ENCODE measurements at regions not wholly inside any gene's neighbourhood (a gene's known extent, or its start where the extent isn't known, plus 50 kb on each side); places are given as distances from the start of the nearest gene placed in this dataset.

DNA sequence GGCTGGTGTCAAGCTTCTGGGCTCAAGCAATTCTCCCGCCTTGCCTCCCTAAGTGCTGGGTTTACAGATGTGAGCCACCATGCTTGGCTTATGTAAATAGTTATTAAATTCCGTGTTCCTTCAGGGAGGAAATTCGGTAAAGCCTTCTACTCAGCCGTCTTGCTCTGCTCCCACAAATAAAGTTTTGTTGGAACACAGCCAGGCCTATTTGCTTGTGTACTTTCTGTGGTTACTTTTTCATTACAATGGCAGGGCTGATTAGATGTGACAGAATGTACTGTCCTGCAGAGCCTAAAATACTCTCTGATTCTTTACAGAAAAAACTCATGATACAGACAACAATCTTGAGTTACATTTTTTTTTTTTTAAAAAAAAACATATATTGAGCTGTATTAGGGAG, 68.8 kb upstream of the TACR1 start:
- CTCF ChIA-PET = no interaction called here
- no peaks in the 10 kb centered on the region for H3K4me1 ChIP-seq (ENCODE audit: control insufficient read depth in 2 of 2, insufficient read depth in 2 of 2, low read length in 2 of 2)
- Mint-ChIP-seq H3K36me3 (peaks cover 0 to 61% (median 15%) of the 10 kb centered on the region in 5 donors), H3K4me1 (no peaks in the 10 kb centered on the region), H3K9me3 (peaks cover 0 to 96% (median 58%) of the 10 kb centered on the region in 11 donors), H3K4me3 (no peak overlapping the region), H3K27ac (no peak overlapping the region), H3K27me3 (peaks cover 0 to 9% (median 0%) of the 10 kb centered on the region in 5 donors)
- POLR2A ChIA-PET = no interaction called here
- no peak overlapping the region for H3K27ac ChIP-seq (ENCODE audit: low read depth, low read length)
- H3K36me3 ChIP-seq (ENCODE audit: control insufficient read depth in 2 of 3, insufficient read depth in 3 of 3, low read length in 3 of 3) = no peaks in the 10 kb centered on the region
- intact Hi-C loops (cut with micrococcal nuclease) = loop anchor here in 1 of 2 donors (10.0 kb wide), 1 partner anchor 1763 kb away; no protein-coding TSS in a partner anchor
- DNase-seq (no peak), ATAC-seq (no peak)
- no peaks in the 10 kb centered on the region for H3K27me3 ChIP-seq (ENCODE audit: control insufficient read depth in 2 of 2, insufficient read depth in 2 of 2, low read length in 2 of 2)
- H3K4me3 ChIP-seq (ENCODE audit: low read length) = no peak overlapping the region
- peaks cover 0 to 26% (median 6%) of the 10 kb centered on the region in 3 experiments for H3K9me3 ChIP-seq (ENCODE audit: control insufficient read depth in 2 of 3, low read length in 3 of 3)

DNA sequence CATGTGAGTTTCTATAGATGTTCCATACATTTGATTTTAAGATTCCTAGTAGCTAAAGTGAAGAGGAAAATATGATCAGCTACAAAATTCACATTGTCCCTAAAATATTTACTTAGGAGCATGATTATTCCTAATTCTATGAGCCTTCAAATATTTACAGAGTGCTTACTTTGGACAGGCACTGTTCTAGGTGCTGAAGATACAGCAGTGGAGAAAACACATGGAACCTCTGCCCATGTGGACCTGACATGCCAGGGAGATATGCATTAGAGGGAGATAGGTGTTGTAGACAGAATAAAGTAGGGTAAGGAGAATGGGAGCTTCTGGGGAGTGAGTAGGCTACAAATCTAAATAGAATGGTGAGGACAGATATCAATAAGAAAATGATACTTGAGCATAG, 62.6 kb upstream of the TACR1 start:
- no peak for DNase-seq
- ChIA-PET POLR2A (no interaction called here), CTCF (interaction anchor here (0.6 kb wide), 1 partner anchor 1622 kb away, joined by 3 read pairs; no protein-coding TSS in a partner anchor)
- Mint-ChIP-seq H3K4me1 (no peaks in the 10 kb centered on the region), H3K4me3 (no peak overlapping the region), H3K9me3 (peaks cover 0 to 100% (median 52%) of the 10 kb centered on the region in 11 donors), H3K27me3 (peaks cover 0 to 7% (median 0%) of the 10 kb centered on the region in 5 donors), H3K27ac (no peak overlapping the region), H3K36me3 (peaks cover 0 to 39% (median 11%) of the 10 kb centered on the region in 5 donors)
- intact Hi-C loops (cut with micrococcal nuclease) = loop anchor here in 1 of 2 donors (10.0 kb wide), 1 partner anchor 1757 kb away; no protein-coding TSS in a partner anchor
- Histone ChIP-seq H3K27ac (ENCODE audit: low read depth, low read length) (no peak overlapping the region), H3K9me3 (ENCODE audit: control insufficient read depth in 2 of 3, low read length in 3 of 3) (peaks cover 0 to 48% (median 11%) of the 10 kb centered on the region in 3 experiments), H3K4me3 (ENCODE audit: low read length) (no peak overlapping the region), H3K27me3 (ENCODE audit: control insufficient read depth in 2 of 2, insufficient read depth in 2 of 2, low read length in 2 of 2) (no peaks in the 10 kb centered on the region), H3K36me3 (ENCODE audit: control insufficient read depth in 2 of 3, insufficient read depth in 3 of 3, low read length in 3 of 3) (peaks cover 0 to 3% (median 0%) of the 10 kb centered on the region in 3 experiments), H3K4me1 (ENCODE audit: control insufficient read depth in 2 of 2, insufficient read depth in 2 of 2, low read length in 2 of 2) (no peaks in the 10 kb centered on the region)
- ATAC-seq = no peak

DNA sequence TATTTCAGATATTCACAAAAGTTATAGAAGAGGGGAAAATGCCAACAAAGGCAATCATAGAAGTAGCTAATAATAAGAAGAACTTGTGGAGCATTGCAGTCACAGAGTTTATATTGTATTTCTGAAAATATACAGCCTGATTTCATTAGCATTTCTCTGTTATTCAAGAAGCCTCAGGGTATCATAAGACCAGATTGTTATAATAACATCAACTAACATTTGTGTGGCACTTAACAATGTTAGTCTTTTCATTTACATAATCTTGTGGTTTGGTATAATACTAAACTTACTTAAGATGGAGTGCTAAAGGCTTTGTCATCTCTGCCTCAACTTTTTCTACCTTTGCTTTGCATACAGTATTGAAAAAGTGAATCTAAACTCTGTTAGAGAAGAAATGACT, 61.6 kb upstream of the TACR1 start:
- Histone ChIP-seq H3K4me3 (ENCODE audit: low read length) (no peak overlapping the region), H3K9me3 (ENCODE audit: control insufficient read depth in 2 of 3, low read length in 3 of 3) (peaks cover 0 to 39% (median 9%) of the 10 kb centered on the region in 3 experiments), H3K27me3 (ENCODE audit: control insufficient read depth in 2 of 2, insufficient read depth in 2 of 2, low read length in 2 of 2) (no peaks in the 10 kb centered on the region), H3K4me1 (ENCODE audit: control insufficient read depth in 2 of 2, insufficient read depth in 2 of 2, low read length in 2 of 2) (no peaks in the 10 kb centered on the region), H3K27ac (ENCODE audit: low read depth, low read length) (no peak overlapping the region), H3K36me3 (ENCODE audit: control insufficient read depth in 2 of 3, insufficient read depth in 3 of 3, low read length in 3 of 3) (peaks cover 0 to 3% (median 0%) of the 10 kb centered on the region in 3 experiments)
- no peaks in the 10 kb centered on the region for H3K4me1 Mint-ChIP-seq
- H3K36me3 Mint-ChIP-seq = peaks cover 0 to 36% (median 11%) of the 10 kb centered on the region in 5 donors
- CTCF ChIA-PET = no interaction called here
- POLR2A ChIA-PET = no interaction called here
- intact Hi-C loops (cut with micrococcal nuclease) = loop anchor here in 1 of 2 donors (10.0 kb wide), 1 partner anchor 1756 kb away; no protein-coding TSS in a partner anchor
- H3K27ac Mint-ChIP-seq = no peak overlapping the region
- ATAC-seq (no peak), DNase-seq (no peak)
- peaks cover 0 to 7% (median 0%) of the 10 kb centered on the region in 5 donors for H3K27me3 Mint-ChIP-seq
- H3K4me3 Mint-ChIP-seq = no peak overlapping the region
- H3K9me3 Mint-ChIP-seq = peaks cover 0 to 100% (median 48%) of the 10 kb centered on the region in 11 donors

DNA sequence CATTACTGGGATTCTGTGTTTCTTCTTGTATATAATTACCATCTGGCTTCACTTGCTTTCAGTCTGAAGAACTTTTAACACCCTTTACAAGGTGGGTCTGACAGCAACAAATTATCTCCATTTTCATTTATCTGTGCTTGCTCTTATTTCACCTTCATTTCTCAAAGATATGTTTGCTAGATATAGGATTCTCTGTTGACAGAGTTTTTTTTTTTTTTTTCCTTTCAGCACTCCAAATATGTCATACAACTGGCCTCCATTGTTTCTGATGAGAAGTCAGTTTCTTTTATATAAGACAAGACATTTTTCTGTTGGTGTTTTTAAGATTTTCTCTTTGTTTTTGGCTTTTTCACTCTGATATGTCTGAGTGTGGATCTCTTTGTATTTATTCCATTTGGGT, 59.3 kb upstream of the TACR1 start:
- Histone ChIP-seq H3K27ac (ENCODE audit: low read depth, low read length) (no peak overlapping the region), H3K4me1 (ENCODE audit: control insufficient read depth in 2 of 2, insufficient read depth in 2 of 2, low read length in 2 of 2) (no peaks in the 10 kb centered on the region), H3K27me3 (ENCODE audit: control insufficient read depth in 2 of 2, insufficient read depth in 2 of 2, low read length in 2 of 2) (no peaks in the 10 kb centered on the region), H3K4me3 (ENCODE audit: low read length) (no peak overlapping the region), H3K36me3 (ENCODE audit: control insufficient read depth in 2 of 3, insufficient read depth in 3 of 3, low read length in 3 of 3) (peaks cover 0 to 3% (median 0%) of the 10 kb centered on the region in 3 experiments), H3K9me3 (ENCODE audit: control insufficient read depth in 2 of 3, low read length in 3 of 3) (peaks cover 0 to 34% (median 5%) of the 10 kb centered on the region in 3 experiments)
- no peaks in the 10 kb centered on the region for H3K4me1 Mint-ChIP-seq
- ChIA-PET POLR2A (no interaction called here), CTCF (no interaction called here)
- H3K27me3 Mint-ChIP-seq = peaks cover 0 to 7% (median 0%) of the 10 kb centered on the region in 5 donors
- ATAC-seq (no peak), DNase-seq (no peak)
- H3K4me3 Mint-ChIP-seq = no peak overlapping the region
- H3K27ac Mint-ChIP-seq = no peak overlapping the region
- H3K9me3 Mint-ChIP-seq = peaks cover 0 to 99% (median 30%) of the 10 kb centered on the region in 11 donors
- intact Hi-C loops (cut with micrococcal nuclease) = no loop called here
- H3K36me3 Mint-ChIP-seq = peaks cover 0 to 16% (median 10%) of the 10 kb centered on the region in 5 donors

DNA sequence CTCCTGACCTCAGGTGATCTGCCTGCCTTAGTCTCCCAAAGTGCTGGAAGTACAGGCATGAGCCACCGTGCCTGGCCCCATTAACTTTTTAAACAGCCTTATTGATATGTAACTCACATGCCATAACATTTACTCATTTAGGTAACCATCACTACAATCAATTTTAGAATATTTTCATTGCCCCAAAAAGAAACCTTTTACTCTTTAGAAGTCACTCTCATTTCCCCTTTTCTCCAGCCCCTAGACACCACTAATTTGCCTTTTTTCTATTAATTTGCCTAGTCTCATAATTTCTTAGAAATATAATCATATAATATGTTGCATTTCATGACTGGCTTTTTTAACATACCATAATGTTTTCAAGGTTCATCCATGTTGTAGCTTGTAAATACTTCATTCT, 57.2 kb upstream of the TACR1 start:
- ChIA-PET POLR2A (no interaction called here), CTCF (no interaction called here)
- Mint-ChIP-seq H3K4me3 (no peak overlapping the region), H3K27ac (no peak overlapping the region), H3K4me1 (no peaks in the 10 kb centered on the region), H3K27me3 (peaks cover 0 to 3% (median 0%) of the 10 kb centered on the region in 5 donors), H3K36me3 (peaks cover 0 to 10% (median 3%) of the 10 kb centered on the region in 5 donors), H3K9me3 (peaks cover 0 to 99% (median 21%) of the 10 kb centered on the region in 11 donors)
- no peaks in the 10 kb centered on the region for H3K36me3 ChIP-seq (ENCODE audit: control insufficient read depth in 2 of 3, insufficient read depth in 3 of 3, low read length in 3 of 3)
- no peak overlapping the region for H3K27ac ChIP-seq (ENCODE audit: low read depth, low read length)
- no peaks in the 10 kb centered on the region for H3K27me3 ChIP-seq (ENCODE audit: control insufficient read depth in 2 of 2, insufficient read depth in 2 of 2, low read length in 2 of 2)
- no peaks in the 10 kb centered on the region for H3K4me1 ChIP-seq (ENCODE audit: control insufficient read depth in 2 of 2, insufficient read depth in 2 of 2, low read length in 2 of 2)
- no peak for ATAC-seq
- peaks cover 0 to 37% (median 5%) of the 10 kb centered on the region in 3 experiments for H3K9me3 ChIP-seq (ENCODE audit: control insufficient read depth in 2 of 3, low read length in 3 of 3)
- H3K4me3 ChIP-seq (ENCODE audit: low read length) = no peak overlapping the region
- DNase-seq = no peak
- intact Hi-C loops (cut with micrococcal nuclease) = no loop called here

DNA sequence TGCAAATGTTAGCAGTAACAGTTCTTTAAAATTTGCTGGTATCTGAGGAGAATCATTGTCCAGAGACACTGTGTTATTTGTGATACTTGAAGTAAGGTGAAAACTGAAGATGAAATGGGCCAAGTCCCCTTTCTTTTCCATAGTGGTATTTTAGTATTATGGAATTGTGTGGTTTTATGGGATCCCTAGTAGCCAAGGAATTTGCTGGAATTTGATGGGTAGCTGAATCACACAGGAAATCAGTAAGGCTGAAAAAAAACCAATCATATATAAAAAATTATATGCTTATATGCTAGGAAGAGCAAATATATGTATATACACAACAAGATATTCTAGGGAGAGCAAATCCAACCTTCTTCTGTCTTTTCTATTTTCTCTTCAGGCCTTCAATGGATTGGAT, 54.2 kb upstream of the TACR1 start:
- Mint-ChIP-seq H3K9me3 (peaks cover 0 to 94% (median 21%) of the 10 kb centered on the region in 11 donors), H3K4me3 (no peak overlapping the region), H3K27me3 (peaks cover 0 to 3% (median 0%) of the 10 kb centered on the region in 5 donors), H3K27ac (no peak overlapping the region), H3K4me1 (no peaks in the 10 kb centered on the region), H3K36me3 (peaks cover 0 to 12% (median 5%) of the 10 kb centered on the region in 5 donors)
- Histone ChIP-seq H3K27ac (ENCODE audit: low read depth, low read length) (no peak overlapping the region), H3K4me1 (ENCODE audit: control insufficient read depth in 2 of 2, insufficient read depth in 2 of 2, low read length in 2 of 2) (no peaks in the 10 kb centered on the region), H3K27me3 (ENCODE audit: control insufficient read depth in 2 of 2, insufficient read depth in 2 of 2, low read length in 2 of 2) (no peaks in the 10 kb centered on the region), H3K36me3 (ENCODE audit: control insufficient read depth in 2 of 3, insufficient read depth in 3 of 3, low read length in 3 of 3) (no peaks in the 10 kb centered on the region), H3K4me3 (ENCODE audit: low read length) (no peak overlapping the region), H3K9me3 (ENCODE audit: control insufficient read depth in 2 of 3, low read length in 3 of 3) (peaks cover 0 to 30% (median 0%) of the 10 kb centered on the region in 3 experiments)
- DNase-seq (no peak), ATAC-seq (no peak)
- intact Hi-C loops (cut with micrococcal nuclease) = no loop called here
- ChIA-PET POLR2A (no interaction called here), CTCF (no interaction called here)

DNA sequence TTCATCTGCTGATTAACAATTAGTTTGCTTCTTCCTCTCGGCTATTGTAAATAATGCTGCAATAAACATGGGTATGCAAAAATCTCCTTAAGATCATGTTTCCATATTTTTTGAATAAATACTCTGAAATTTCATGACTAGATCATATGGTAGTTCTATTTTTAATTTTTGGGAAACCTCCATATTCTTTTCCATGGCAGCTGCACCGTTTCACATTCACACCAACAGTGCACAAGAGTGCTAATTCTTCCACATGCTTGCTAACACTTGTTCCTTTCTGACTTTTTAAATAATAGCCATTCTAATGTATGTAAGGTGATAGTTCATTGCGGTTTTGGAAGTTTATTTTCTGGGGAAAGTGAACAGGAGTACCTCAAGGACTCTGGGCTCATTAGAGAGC, 52.6 kb upstream of the TACR1 start:
- ChIA-PET POLR2A (no interaction called here), CTCF (no interaction called here)
- peaks cover 0 to 3% (median 0%) of the 10 kb centered on the region in 5 donors for H3K27me3 Mint-ChIP-seq
- H3K27ac Mint-ChIP-seq = no peak overlapping the region
- Histone ChIP-seq H3K27me3 (ENCODE audit: control insufficient read depth in 2 of 2, insufficient read depth in 2 of 2, low read length in 2 of 2) (no peaks in the 10 kb centered on the region), H3K4me1 (ENCODE audit: control insufficient read depth in 2 of 2, insufficient read depth in 2 of 2, low read length in 2 of 2) (no peaks in the 10 kb centered on the region), H3K36me3 (ENCODE audit: control insufficient read depth in 2 of 3, insufficient read depth in 3 of 3, low read length in 3 of 3) (no peaks in the 10 kb centered on the region), H3K27ac (ENCODE audit: low read depth, low read length) (no peak overlapping the region), H3K9me3 (ENCODE audit: control insufficient read depth in 2 of 3, low read length in 3 of 3) (peaks cover 0 to 19% (median 0%) of the 10 kb centered on the region in 3 experiments), H3K4me3 (ENCODE audit: low read length) (no peak overlapping the region)
- no peak for DNase-seq
- H3K4me3 Mint-ChIP-seq = no peak overlapping the region
- H3K9me3 Mint-ChIP-seq = peaks cover 0 to 82% (median 20%) of the 10 kb centered on the region in 11 donors
- peaks cover 0 to 12% (median 5%) of the 10 kb centered on the region in 5 donors for H3K36me3 Mint-ChIP-seq
- H3K4me1 Mint-ChIP-seq = no peaks in the 10 kb centered on the region
- intact Hi-C loops (cut with micrococcal nuclease) = no loop called here
- ATAC-seq = no peak

All from naive thymus-derived CD4-positive, alpha-beta T cell (primary cell).